ENCODE measurements at regions not wholly inside any gene's neighbourhood (a gene's known extent, or its start where the extent isn't known, plus 50 kb on each side); places are given as distances from the start of the nearest gene placed in this dataset.
"Not testable (repeated sequence)": the region's sequence is repeated elsewhere in the genome, so short reads cannot be mapped to it uniquely, and the experiment has no call there.

- not testable (repeated sequence) for TF ChIP-seq POLR2AphosphoS5 (IDR thresholded peaks at IDR 0.05); EP300 (IDR thresholded peaks at IDR 0.05); POLR2A (IDR thresholded peaks at IDR 0.05; ENCODE audit: low read depth)
- TF ChIP-seq, protein P1, sequence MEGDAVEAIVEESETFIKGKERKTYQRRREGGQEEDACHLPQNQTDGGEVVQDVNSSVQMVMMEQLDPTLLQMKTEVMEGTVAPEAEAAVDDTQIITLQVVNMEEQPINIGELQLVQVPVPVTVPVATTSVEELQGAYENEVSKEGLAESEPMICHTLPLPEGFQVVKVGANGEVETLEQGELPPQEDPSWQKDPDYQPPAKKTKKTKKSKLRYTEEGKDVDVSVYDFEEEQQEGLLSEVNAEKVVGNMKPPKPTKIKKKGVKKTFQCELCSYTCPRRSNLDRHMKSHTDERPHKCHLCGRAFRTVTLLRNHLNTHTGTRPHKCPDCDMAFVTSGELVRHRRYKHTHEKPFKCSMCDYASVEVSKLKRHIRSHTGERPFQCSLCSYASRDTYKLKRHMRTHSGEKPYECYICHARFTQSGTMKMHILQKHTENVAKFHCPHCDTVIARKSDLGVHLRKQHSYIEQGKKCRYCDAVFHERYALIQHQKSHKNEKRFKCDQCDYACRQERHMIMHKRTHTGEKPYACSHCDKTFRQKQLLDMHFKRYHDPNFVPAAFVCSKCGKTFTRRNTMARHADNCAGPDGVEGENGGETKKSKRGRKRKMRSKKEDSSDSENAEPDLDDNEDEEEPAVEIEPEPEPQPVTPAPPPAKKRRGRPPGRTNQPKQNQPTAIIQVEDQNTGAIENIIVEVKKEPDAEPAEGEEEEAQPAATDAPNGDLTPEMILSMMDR (IDR thresholded peaks at IDR 0.05), result not testable (repeated sequence)
These were observed 143.6 kb upstream of the TPTE start for GRCh38 chr21:10377758-10378157.

All from esophagus muscularis mucosa (tissue), 4 donors.